MM.1S (cell line): ENCODE measurements at regions not wholly inside any gene's neighbourhood (a gene's known extent, or its start where the extent isn't known, plus 50 kb on each side); places are given as distances from the start of the nearest gene placed in this dataset.

ENCODE experiments used
- DNase-seq: peaks from one replicate; pipeline ENCODE4 v3.0.0-alpha.2; 2015
- H2AFZ ChIP-seq: fragments of 300-600 bp; sonication (generic); 2 replicates; pipeline ENCODE4 v1.6.0; 2016; ENCODE audit warnings: antibody characterized with exemption, low read length
- H3F3A ChIP-seq: fragments of 300-600 bp; sonication (generic); 2 replicates; pipeline ENCODE4 v1.6.1; 2016; ENCODE audit warnings: mild to moderate bottlenecking, antibody characterized with exemption, low read length, moderate library complexity, mixed read lengths; ENCODE audit not compliant: insufficient read depth
- H3K27ac ChIP-seq: fragments of 300-600 bp; sonication (generic); 2 replicates; pipeline ENCODE4 v1.5.1; 2016; ENCODE audit warnings: mild to moderate bottlenecking, low read length
- H3K27me3 ChIP-seq: fragments of 300-600 bp; sonication (generic); replicated peaks from 2 replicates; pipeline ENCODE4 v1.6.0; 2016; ENCODE audit warnings: low read length; ENCODE audit not compliant: insufficient read depth
- H3K36me3 ChIP-seq: fragments of 300-600 bp; sonication (generic); replicated peaks from 2 replicates; pipeline ENCODE4 v1.6.1; 2016; ENCODE audit warnings: mild to moderate bottlenecking, low read length, mixed read lengths; ENCODE audit not compliant: insufficient read depth
- H3K4me1 ChIP-seq: fragments of 300-600 bp; sonication (generic); 2 replicates; pipeline ENCODE4 v1.6.1; 2016; ENCODE audit warnings: low read length, mixed read lengths
- H3K4me2 ChIP-seq: fragments of 300-600 bp; sonication (generic); 2 replicates; pipeline ENCODE4 v1.6.0; 2016; ENCODE audit warnings: low read depth, low read length
- H3K4me3 ChIP-seq: fragments of 300-600 bp; sonication (generic); 2 replicates; pipeline ENCODE4 v1.5.1; 2016; ENCODE audit warnings: low read length, mixed read lengths
- H3K79me2 ChIP-seq: fragments of 300-600 bp; sonication (generic); 2 replicates; pipeline ENCODE4 v1.6.1; 2016; ENCODE audit warnings: mixed run types, low read length, mixed read lengths
- H3K9ac ChIP-seq: fragments of 300-600 bp; sonication (generic); 2 replicates; pipeline ENCODE4 v1.6.1; 2016; ENCODE audit warnings: low read length, mixed read lengths
- H3K9me2 ChIP-seq: fragments of 300-600 bp; sonication (generic); replicated peaks from 2 replicates; pipeline ENCODE4 v1.6.1; 2016; ENCODE audit warnings: mild to moderate bottlenecking, low read length, mixed read lengths; ENCODE audit not compliant: insufficient read depth
- H3K9me3 ChIP-seq: fragments of 300-600 bp; sonication (generic); replicated peaks from 2 replicates; pipeline ENCODE4 v1.6.1; 2016; ENCODE audit warnings: mild to moderate bottlenecking, low read length, mixed read lengths; ENCODE audit not compliant: insufficient read depth
- H4K20me1 ChIP-seq: fragments of 300-600 bp; sonication (generic); 2 replicates; pipeline ENCODE4 v1.6.1; 2016; ENCODE audit warnings: mild to moderate bottlenecking, low read length, moderate library complexity, mixed read lengths; ENCODE audit not compliant: insufficient read depth
- EZH2 ChIP-seq: fragments of 300-600 bp; sonication (generic); optimal IDR thresholded peaks from 2 replicates; pipeline ENCODE3; 2017; ENCODE audit warnings: low read depth, mild to moderate bottlenecking, antibody characterized with exemption, low read length, mixed read lengths
- EZH2phosphoT487 ChIP-seq: fragments of 300-600 bp; sonication (generic); IDR thresholded peaks from 2 replicates; pipeline ENCODE4 v1.6.1; 2018; ENCODE audit warnings: antibody characterized with exemption, low read length
- TF ChIP-seq, protein P1 (sequence below): fragments of 300-600 bp; sonication (generic); IDR thresholded peaks from 2 replicates; pipeline ENCODE4 v1.5.1; 2016; ENCODE audit warnings: antibody characterized with exemption, low read length, mixed read lengths

- Histone ChIP-seq H3K4me2 (no peak overlapping the region), H3K9ac (no peak overlapping the region), H3K36me3 (no peaks in the 10 kb centered on the region), H3F3A (no peaks in the 10 kb centered on the region), H3K9me3 (no peaks in the 10 kb centered on the region), H3K4me3 (no peak overlapping the region), H3K27ac (no peak overlapping the region), H3K27me3 (no peaks in the 10 kb centered on the region), H3K4me1 (no peaks in the 10 kb centered on the region), H4K20me1 (no peaks in the 10 kb centered on the region), H3K79me2 (no peaks in the 10 kb centered on the region), H2AFZ (no peak overlapping the region), H3K9me2 (no peaks in the 10 kb centered on the region)
- TF ChIP-seq, protein P1, sequence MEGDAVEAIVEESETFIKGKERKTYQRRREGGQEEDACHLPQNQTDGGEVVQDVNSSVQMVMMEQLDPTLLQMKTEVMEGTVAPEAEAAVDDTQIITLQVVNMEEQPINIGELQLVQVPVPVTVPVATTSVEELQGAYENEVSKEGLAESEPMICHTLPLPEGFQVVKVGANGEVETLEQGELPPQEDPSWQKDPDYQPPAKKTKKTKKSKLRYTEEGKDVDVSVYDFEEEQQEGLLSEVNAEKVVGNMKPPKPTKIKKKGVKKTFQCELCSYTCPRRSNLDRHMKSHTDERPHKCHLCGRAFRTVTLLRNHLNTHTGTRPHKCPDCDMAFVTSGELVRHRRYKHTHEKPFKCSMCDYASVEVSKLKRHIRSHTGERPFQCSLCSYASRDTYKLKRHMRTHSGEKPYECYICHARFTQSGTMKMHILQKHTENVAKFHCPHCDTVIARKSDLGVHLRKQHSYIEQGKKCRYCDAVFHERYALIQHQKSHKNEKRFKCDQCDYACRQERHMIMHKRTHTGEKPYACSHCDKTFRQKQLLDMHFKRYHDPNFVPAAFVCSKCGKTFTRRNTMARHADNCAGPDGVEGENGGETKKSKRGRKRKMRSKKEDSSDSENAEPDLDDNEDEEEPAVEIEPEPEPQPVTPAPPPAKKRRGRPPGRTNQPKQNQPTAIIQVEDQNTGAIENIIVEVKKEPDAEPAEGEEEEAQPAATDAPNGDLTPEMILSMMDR = no peak
- TF ChIP-seq EZH2 = no peak
- no peak for TF ChIP-seq EZH2phosphoT487
- no peak for DNase-seq
These were observed 472.2 kb downstream of the TDRD3 start for GRCh38 chr13:60869225-60869624.

DNA sequence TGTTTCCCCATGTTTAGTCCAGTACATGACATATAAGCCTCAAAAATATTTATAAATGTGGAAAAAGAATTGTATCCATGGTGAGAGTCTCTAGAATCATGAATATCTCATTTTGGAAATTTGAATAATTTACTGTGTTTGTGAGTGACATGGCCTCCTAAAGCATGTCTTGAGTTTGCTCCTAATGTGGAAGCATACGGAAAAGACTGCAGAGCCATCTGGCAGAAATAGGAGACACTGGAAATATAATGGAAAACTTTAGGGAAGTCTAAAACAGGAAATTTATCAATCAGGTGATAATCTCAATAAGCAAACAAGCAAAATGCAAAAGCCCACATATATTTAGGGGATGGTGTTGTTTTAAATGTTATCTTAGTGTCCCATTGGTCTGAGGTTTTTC lies 465.0 kb downstream of the TDRD3 start:
- Histone ChIP-seq H2AFZ (no peak overlapping the region), H3K9me2 (no peaks in the 10 kb centered on the region), H3K79me2 (no peaks in the 10 kb centered on the region), H3K27me3 (no peaks in the 10 kb centered on the region), H3K36me3 (no peaks in the 10 kb centered on the region), H3K9ac (no peak overlapping the region), H3K4me2 (no peak overlapping the region), H3K4me3 (no peak overlapping the region), H3F3A (no peaks in the 10 kb centered on the region), H3K27ac (no peak overlapping the region), H3K9me3 (no peaks in the 10 kb centered on the region), H4K20me1 (no peaks in the 10 kb centered on the region), H3K4me1 (no peaks in the 10 kb centered on the region)
- TF ChIP-seq EZH2phosphoT487 (no peak), EZH2 (no peak)
- TF ChIP-seq, protein P1 = no peak
- DNase-seq = no peak

DNA sequence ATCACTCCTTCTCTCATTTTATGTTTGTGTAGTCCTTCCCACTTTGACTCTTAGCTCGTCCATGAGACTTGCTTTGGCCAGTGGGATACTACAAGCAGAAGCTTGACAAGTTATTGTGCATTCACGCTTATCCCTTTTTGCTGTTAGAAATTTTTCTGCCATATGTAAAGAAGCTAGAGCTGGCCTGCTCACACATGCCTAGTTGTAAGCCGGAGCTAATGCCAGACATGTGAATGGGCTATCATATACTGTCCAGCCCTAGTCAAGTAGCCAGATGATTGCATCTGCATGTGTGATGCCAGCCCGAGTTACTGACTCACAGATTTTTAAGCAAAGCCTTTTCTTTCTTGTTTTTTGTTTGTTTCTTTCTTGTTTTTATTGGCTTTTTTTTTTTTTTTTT lies 460.7 kb downstream of the TDRD3 start:
- no peaks in the 10 kb centered on the region for H3K27me3 ChIP-seq
- H3K4me2 ChIP-seq = no peak overlapping the region
- H3K9me2 ChIP-seq = no peaks in the 10 kb centered on the region
- H3K9me3 ChIP-seq = no peaks in the 10 kb centered on the region
- TF ChIP-seq, protein P1 = no peak
- no peak for TF ChIP-seq EZH2
- TF ChIP-seq EZH2phosphoT487 = no peak
- H4K20me1 ChIP-seq = no peaks in the 10 kb centered on the region
- no peaks in the 10 kb centered on the region for H3K4me1 ChIP-seq
- no peaks in the 10 kb centered on the region for H3K36me3 ChIP-seq
- H3K79me2 ChIP-seq = no peaks in the 10 kb centered on the region
- DNase-seq = no peak
- no peak overlapping the region for H2AFZ ChIP-seq
- no peak overlapping the region for H3K9ac ChIP-seq
- no peak overlapping the region for H3K4me3 ChIP-seq
- no peak overlapping the region for H3K27ac ChIP-seq
- H3F3A ChIP-seq = no peaks in the 10 kb centered on the region
